GM23248 (cell line): ENCODE measurements at regions not wholly inside any gene's neighbourhood (a gene's known extent, or its start where the extent isn't known, plus 50 kb on each side); places are given as distances from the start of the nearest gene placed in this dataset.

Source experiments
- EZH2 ChIP-seq: fragments of 200-600 bp; sonication (generic); IDR thresholded peaks from 2 replicates; pipeline ENCODE4 v1.6.1; 2018; ENCODE audit warnings: antibody characterized with exemption, mild to moderate bottlenecking; ENCODE audit not compliant: insufficient read depth, poor library complexity, severe bottlenecking
- EZH2phosphoT487 ChIP-seq: fragments of 200-600 bp; sonication (generic); IDR thresholded peaks from 2 replicates; pipeline ENCODE4 v1.6.1; 2018; ENCODE audit warnings: antibody characterized with exemption, moderate library complexity, mild to moderate bottlenecking, low read depth; ENCODE audit not compliant: insufficient read depth

GRCh38 chr12:82279536-82280058 is 78.6 kb downstream of the CCDC59 start:
- TF ChIP-seq EZH2 (no peak), EZH2phosphoT487 (no peak)
